ENCODE measurements at regions not wholly inside any gene's neighbourhood (a gene's known extent, or its start where the extent isn't known, plus 50 kb on each side); places are given as distances from the start of the nearest gene placed in this dataset.
"Not testable (repeated sequence)": the region's sequence is repeated elsewhere in the genome, so short reads cannot be mapped to it uniquely, and the experiment has no call there.

DNA sequence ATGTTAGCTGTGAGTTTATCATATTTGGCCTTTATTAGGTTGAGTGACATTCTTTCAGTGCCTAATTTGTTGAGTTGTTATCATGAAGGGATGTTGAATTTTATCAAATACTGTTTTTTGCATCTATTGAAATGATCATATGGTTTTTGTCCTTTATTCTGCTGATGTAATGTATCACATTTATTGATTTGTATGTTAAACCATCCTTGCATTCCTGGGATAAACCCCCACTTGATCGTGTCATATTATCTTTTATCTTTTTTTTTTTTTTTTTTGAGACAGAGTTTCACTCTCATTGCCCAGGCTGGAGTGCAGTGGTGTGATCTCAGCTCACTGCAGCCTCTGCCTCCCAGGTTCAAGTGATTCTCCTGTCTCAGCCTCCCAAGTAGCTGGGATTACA, 51.9 kb upstream of the MFGE8 start:
- H3K36me3 Mint-ChIP-seq (ENCODE audit: low read depth); intact Hi-C loops (cut with micrococcal nuclease); H3K4me1 Mint-ChIP-seq (ENCODE audit: low read depth); H3K4me3 Mint-ChIP-seq; H3K27ac Mint-ChIP-seq: not testable (repeated sequence)
- Mint-ChIP-seq H3K27me3 (peaks cover 11% of the 10 kb centered on the region), H3K9me3 (peaks cover 52% of the 10 kb centered on the region)

DNA sequence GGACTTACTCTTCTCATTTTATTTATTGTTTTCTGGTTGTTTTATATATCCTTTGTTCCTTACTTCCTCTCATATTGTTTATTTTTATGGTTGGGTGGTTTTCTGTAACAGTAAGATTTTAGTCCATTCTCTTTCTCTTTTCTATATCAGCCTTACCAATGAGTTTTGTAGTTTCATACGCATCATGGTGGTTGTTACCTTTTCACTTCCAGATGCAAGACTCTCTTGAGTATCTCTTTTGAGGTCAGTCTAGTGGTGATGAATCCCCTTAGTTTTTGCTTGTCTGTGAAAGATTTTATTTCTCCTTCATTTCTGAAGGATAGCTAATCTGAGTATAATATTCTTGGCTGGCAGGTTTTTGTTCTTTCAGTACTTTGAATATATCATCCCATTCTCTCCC, 57.1 kb upstream of the MFGE8 start:
- Mint-ChIP-seq H3K4me1 (ENCODE audit: low read depth) (no peaks in the 10 kb centered on the region), H3K27me3 (no peaks in the 10 kb centered on the region), H3K9me3 (peaks cover 49% of the 10 kb centered on the region), H3K4me3 (no peak overlapping the region), H3K27ac (no peak overlapping the region), H3K36me3 (ENCODE audit: low read depth) (no peaks in the 10 kb centered on the region)
- intact Hi-C loops (cut with micrococcal nuclease), result no loop called here

DNA sequence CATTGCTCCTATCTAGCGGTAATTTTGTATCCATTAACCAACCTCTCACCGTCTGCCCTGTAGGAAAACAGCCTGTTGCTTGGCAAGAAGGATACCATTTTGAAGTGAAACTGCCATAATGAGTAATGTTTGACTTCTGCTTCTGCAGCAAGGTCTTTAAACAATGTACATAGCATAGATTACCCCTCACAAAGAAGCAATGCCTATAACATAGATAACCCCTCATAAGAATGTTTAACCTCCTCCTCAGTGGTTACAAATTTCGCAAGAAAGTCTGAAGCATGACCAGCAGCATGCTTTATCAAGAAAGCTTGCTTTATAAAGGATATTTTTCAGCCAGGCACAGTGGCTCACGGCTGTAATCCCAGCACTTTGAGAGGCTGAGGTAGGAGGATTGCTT, 61.2 kb upstream of the MFGE8 start:
- intact Hi-C loops (cut with micrococcal nuclease), result no loop called here
- no peaks in the 10 kb centered on the region for H3K4me1 Mint-ChIP-seq (ENCODE audit: low read depth)

DNA sequence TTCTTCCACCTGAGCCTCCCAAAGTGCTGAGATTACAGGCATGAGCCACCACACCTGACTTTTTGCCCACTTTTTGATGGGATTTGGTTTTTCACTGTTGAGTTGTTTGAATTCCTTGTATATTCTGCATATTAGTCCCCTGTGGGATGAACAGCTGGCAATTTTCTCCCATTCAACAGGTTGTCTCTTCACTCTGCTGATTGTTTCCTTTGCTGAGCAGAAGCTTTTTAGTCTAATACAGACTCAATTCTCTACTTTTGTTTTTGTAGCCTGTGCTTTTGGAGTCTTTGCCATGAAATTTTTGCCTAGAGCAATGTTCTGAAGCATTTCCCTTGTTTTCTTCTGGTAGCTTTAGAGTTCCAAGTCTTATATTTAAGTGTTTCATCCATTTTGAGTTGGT, 62.7 kb upstream of the MFGE8 start:
- Mint-ChIP-seq H3K27me3 (peaks cover 3% of the 10 kb centered on the region), H3K27ac (no peak overlapping the region), H3K4me1 (ENCODE audit: low read depth) (no peaks in the 10 kb centered on the region), H3K4me3 (no peak overlapping the region), H3K36me3 (ENCODE audit: low read depth) (no peaks in the 10 kb centered on the region), H3K9me3 (peaks cover 4% of the 10 kb centered on the region)
- intact Hi-C loops (cut with micrococcal nuclease), result no loop called here

More for the DNA sequence above, 61.2 kb upstream of the MFGE8 start:
- no peaks in the 10 kb centered on the region for H3K36me3 Mint-ChIP-seq (ENCODE audit: low read depth)
- peaks cover 18% of the 10 kb centered on the region for H3K9me3 Mint-ChIP-seq
- no peak overlapping the region for H3K27ac Mint-ChIP-seq
- no peak overlapping the region for H3K4me3 Mint-ChIP-seq
- H3K27me3 Mint-ChIP-seq, result peaks cover 3% of the 10 kb centered on the region

DNA sequence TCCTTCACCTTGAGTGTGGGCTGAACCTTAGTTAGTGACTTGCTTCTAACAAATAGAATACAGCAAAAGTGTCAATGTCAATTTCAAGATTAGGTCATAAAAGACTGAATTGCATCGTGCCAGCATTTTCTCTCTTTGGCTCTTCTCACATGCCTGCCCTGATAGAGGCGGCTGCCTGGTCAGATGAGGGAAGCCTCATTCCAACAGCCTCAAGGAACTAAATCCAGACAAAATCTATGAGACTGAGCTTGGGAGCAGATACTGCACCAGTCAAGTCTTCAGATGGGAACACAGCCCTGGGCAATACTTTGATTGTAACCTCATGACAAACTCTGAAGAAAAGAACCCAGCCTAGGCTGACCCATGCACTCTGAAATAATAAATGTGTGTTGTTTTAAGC, 63.5 kb upstream of the MFGE8 start:
- Mint-ChIP-seq H3K4me3 (no peak overlapping the region), H3K36me3 (ENCODE audit: low read depth) (no peaks in the 10 kb centered on the region), H3K27me3 (peaks cover 3% of the 10 kb centered on the region), H3K9me3 (no peaks in the 10 kb centered on the region), H3K27ac (no peak overlapping the region), H3K4me1 (ENCODE audit: low read depth) (no peaks in the 10 kb centered on the region)
- intact Hi-C loops (cut with micrococcal nuclease), result no loop called here

DNA sequence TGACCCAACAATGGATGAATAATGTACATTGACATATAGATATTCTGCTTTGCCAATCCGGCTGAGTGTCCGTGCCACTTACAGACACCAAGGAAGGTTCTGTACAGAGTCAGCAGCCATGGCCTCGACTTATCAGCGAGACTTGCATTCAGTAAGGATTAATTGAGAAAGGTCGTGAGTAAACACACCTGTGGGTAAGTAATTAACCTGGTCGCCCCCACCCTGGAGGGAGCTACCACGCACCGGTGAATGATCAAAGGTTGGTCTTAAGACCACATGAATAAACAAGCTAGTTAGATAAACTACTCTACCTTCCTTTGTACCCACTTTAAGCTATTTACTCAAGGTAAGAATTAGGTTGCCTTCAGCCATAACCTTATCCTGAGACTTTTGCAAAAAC, 66.5 kb upstream of the MFGE8 start:
- Mint-ChIP-seq H3K4me3 (no peak overlapping the region), H3K27me3 (peaks cover 6% of the 10 kb centered on the region), H3K27ac (no peak overlapping the region), H3K4me1 (ENCODE audit: low read depth) (no peaks in the 10 kb centered on the region), H3K36me3 (ENCODE audit: low read depth) (no peaks in the 10 kb centered on the region), H3K9me3 (no peaks in the 10 kb centered on the region)
- intact Hi-C loops (cut with micrococcal nuclease), result no loop called here

DNA sequence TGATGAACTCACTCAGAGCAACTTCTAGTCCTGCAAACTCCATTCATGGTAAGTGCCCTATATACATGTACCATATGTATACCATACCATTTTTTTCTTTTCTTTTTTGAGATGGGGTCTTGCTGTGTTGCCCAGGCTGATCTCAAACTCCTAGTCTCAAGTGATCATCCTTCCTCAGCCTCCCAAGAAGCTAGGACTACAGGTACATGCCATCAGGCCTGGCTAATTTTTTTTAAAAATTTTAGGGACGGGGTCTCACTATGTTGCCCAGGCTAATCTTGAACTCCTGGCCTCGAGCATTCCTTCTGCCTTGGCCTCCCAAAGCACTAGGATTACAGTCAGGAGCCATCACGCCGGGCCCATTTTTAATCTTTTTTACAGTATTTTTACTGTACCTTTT, 67.3 kb upstream of the MFGE8 start:
- Mint-ChIP-seq H3K27ac (no peak overlapping the region), H3K4me3 (no peak overlapping the region), H3K9me3 (no peaks in the 10 kb centered on the region), H3K4me1 (ENCODE audit: low read depth) (no peaks in the 10 kb centered on the region), H3K27me3 (peaks cover 5% of the 10 kb centered on the region), H3K36me3 (ENCODE audit: low read depth) (no peaks in the 10 kb centered on the region)
- intact Hi-C loops (cut with micrococcal nuclease), result no loop called here

DNA sequence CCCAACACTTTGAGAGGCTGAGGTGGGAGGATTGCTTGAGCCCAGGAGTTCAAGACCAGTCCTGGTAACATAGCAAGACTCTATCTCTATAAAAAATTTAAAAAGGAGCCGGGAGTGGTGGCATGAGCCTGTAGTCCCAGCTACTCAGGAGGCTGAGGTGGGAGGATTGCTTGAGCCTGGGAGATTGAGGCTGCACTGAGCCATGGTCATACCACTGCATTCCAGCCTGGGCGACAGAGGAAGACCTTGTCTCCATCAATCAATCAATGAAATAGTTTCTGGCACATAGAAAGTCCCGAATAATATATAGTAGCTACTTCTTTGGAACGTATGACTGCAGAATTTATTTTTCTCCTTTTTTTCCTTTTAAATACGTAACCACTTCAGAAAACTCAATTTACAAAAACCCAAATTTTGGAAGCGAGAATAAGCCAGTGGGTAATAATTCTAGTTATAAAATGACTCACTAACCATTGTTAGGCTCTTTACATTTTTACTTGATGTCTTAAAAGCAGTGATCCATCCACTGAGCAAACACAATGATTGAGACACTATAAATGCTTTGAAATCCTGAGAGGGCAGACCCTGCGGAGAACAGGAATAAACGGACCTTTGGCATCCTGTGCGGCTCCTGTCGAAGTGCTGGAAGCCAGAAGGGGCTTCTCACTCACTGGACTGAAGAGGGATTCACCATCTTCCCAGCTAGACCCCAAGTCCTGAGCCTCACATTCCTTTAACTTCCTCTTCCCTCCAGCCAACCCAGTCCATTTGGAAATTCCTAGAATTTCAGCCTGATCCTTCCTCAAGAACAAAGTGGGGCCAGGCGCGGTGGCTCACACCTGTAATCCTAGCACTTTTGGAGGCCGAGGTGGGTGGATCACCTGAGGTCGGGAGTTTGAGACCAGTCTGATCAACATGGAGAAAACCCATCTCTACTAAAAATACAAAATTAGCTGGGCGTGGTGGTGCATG, 68.4 kb upstream of the MFGE8 start:
- H3K9me3 Mint-ChIP-seq, result no peaks in the 10 kb centered on the region
- intact Hi-C loops (cut with micrococcal nuclease), result no loop called here
- no peak overlapping the region for H3K27ac Mint-ChIP-seq
- H3K4me3 Mint-ChIP-seq, result no peak overlapping the region
- H3K36me3 Mint-ChIP-seq (ENCODE audit: low read depth), result no peaks in the 10 kb centered on the region
- peaks cover 3% of the 10 kb centered on the region for H3K27me3 Mint-ChIP-seq
- H3K4me1 Mint-ChIP-seq (ENCODE audit: low read depth), result no peaks in the 10 kb centered on the region

DNA sequence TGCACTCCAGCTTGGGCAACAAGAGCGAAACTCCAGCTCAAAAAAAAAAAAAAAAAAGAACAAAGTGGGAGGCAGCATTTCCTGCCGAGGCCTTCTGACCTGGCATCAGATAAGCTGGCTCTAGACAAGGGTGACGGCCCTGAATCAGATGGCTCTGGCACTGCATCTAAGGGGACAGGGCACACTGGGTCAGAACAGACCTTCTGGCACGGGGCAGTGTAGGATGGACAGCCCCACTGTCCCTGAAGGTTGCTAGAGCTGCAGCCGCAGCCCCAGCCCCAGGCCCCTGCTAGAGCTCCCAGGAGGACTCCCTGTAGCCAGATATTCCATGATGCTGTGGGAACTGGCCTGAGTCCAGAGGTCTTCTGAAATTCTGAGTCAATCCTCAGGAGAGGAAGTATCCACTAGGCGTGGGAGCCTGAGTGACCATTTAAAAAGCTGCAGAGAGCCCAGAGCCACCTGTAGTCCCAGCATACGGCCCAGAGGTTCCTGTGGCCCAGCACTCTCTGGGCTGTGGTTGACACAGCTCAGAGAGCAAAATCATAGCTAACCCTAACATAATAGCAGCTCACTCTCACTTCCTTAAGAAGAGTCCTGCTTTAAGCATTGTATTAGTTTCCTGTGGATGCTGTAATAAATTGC, 69.2 kb upstream of the MFGE8 start:
- Mint-ChIP-seq H3K36me3 (ENCODE audit: low read depth) (no peaks in the 10 kb centered on the region), H3K27me3 (peaks cover 3% of the 10 kb centered on the region), H3K4me1 (ENCODE audit: low read depth) (no peaks in the 10 kb centered on the region), H3K4me3 (no peak overlapping the region), H3K27ac (no peak overlapping the region), H3K9me3 (no peaks in the 10 kb centered on the region)
- intact Hi-C loops (cut with micrococcal nuclease), result no loop called here

DNA sequence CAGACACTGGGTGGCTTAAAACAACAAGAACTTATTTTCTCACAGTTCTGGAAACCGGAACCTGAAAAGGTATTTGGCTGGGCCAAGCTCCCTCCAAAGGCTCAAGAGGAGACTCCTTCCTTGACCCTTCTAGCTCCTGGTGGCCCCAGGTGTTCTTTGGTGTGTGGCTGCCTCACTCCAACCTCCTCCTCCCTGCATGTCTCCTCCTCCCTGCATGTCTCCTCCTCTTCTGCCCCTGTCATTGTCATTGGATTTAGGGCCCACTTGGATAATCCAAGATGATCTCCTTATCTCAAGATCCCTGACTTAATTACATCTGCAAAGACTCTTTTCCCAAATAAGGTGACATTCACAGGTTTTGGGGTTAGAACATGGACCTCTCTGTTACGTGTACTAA, 69.8 kb upstream of the MFGE8 start:
- peaks cover 3% of the 10 kb centered on the region for H3K27me3 Mint-ChIP-seq
- no peak overlapping the region for H3K4me3 Mint-ChIP-seq
- no peak overlapping the region for H3K27ac Mint-ChIP-seq
- no peaks in the 10 kb centered on the region for H3K36me3 Mint-ChIP-seq (ENCODE audit: low read depth)
- H3K4me1 Mint-ChIP-seq (ENCODE audit: low read depth), result no peaks in the 10 kb centered on the region
- intact Hi-C loops (cut with micrococcal nuclease), result no loop called here
- no peaks in the 10 kb centered on the region for H3K9me3 Mint-ChIP-seq

DNA sequence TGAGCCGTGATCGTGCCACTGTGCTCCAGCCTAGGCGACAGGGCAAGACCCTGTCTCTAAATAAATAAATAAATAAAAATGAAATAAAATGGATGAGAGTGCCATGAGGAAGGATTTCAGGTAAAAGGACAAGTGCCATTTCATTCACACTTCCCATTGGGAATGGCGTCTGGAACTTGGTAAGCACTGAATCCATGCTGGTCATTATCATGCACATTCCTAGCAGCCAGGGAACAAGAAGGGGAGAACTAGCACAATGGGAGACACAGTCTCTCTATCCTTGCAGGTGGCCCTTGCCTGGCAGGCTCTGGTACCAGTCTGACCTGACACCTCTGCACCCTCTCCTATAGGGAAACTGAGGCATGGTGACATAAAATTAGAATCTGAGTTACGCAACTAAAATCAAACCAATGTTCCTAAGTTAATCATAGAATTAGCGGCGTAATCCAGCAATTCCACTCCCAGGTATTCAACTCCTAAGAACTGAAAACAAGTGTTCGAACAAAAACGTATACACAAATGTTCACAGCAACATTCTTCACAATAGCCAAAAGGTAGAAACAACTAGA, 70.8 kb upstream of the MFGE8 start:
- H3K4me3 Mint-ChIP-seq, result no peak overlapping the region
- H3K9me3 Mint-ChIP-seq, result no peaks in the 10 kb centered on the region
- no peak overlapping the region for H3K27ac Mint-ChIP-seq
- H3K36me3 Mint-ChIP-seq (ENCODE audit: low read depth), result no peaks in the 10 kb centered on the region
- intact Hi-C loops (cut with micrococcal nuclease), result no loop called here
- H3K4me1 Mint-ChIP-seq (ENCODE audit: low read depth), result no peaks in the 10 kb centered on the region
- peaks cover 3% of the 10 kb centered on the region for H3K27me3 Mint-ChIP-seq

DNA sequence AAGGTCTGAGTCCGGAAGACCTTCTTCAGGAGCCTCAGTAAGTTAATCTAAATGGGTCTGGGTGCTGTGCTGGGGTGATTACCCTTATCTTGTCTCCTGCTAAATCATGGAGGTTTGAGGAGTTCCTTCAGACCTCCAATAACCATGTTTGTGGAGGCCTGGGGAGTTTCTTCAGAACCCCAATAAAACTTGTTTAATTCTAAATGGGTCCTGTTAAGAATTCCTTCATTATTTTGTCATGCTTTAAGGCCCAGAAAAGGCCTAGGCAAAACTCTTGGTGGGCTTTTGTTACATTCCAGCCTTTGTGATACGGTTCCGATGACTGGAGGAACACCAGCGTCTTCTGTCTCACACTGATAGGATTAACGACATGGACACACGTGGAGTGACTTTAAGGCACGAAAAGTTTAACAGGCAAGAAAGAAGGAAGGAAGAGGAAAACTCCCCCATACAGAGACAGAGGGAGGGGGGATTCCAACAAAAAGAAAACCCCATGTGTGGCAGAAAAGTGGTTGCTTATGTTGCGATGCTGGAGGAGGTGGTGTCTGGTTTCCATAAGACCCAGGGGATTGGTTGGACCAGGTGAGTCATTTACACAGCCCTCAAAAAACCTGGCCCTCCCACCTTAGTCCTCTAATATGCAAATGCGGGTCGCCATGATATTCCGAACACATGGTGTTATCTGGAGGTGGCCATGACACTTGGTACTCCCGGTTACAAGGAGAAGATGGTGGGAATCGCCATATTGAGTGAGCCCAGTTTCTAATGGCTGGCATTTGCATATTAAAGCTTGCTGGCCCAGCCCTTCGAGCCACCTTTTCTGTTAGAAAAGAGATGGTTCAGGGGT, 72.6 kb upstream of the MFGE8 start:
- Mint-ChIP-seq H3K4me1 (ENCODE audit: low read depth) (no peaks in the 10 kb centered on the region), H3K36me3 (ENCODE audit: low read depth) (no peaks in the 10 kb centered on the region), H3K27me3 (peaks cover 8% of the 10 kb centered on the region), H3K27ac (no peak overlapping the region), H3K4me3 (no peak overlapping the region), H3K9me3 (no peaks in the 10 kb centered on the region)
- intact Hi-C loops (cut with micrococcal nuclease), result no loop called here

DNA sequence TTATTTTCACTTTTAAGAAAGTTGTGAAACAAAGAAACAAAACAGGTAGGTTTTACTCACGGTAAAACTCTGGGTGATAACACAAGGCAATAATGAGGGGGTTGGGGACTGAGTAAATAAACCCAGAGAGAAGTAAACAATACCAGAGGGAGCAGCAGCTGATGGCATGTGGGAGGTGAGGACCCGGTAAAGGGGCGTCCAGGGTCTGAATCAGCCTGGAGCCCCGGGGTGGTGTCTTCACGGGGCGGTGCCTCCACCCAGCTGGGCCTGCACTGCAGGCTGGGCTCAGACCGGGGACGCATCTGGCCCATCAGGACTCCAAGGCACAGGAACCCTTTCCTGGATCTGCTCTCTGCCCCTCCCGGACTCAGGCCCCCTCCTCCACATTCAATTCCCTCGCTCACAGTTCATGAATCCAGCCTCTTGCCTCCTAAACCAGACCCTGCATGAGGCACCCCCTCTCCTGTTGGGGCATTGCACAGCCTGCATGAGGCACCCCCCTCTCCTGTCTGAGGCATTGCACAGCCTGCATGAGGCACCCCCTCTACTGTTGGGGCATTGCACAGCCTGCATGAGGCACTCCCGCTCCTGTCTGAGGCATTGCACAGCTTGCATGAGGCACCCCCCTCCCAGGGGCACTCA, 73.9 kb upstream of the MFGE8 start:
- intact Hi-C loops (cut with micrococcal nuclease), result no loop called here
- H3K36me3 Mint-ChIP-seq (ENCODE audit: low read depth), result no peaks in the 10 kb centered on the region
- H3K9me3 Mint-ChIP-seq, result no peaks in the 10 kb centered on the region
- peaks cover 5% of the 10 kb centered on the region for H3K27me3 Mint-ChIP-seq
- no peak overlapping the region for H3K4me3 Mint-ChIP-seq
- no peaks in the 10 kb centered on the region for H3K4me1 Mint-ChIP-seq (ENCODE audit: low read depth)
- no peak overlapping the region for H3K27ac Mint-ChIP-seq

Measured in dendritic cell treated with granulocyte-macrophage colony-stimulating factor and Interleukin-4, amounts not matched to agents 40 ng/mL and 50 ng/mL, for 4 days (primary cell).